Fibroblast of skin of scalp (primary cell): ENCODE measurements at regions not wholly inside any gene's neighbourhood (a gene's known extent, or its start where the extent isn't known, plus 50 kb on each side); places are given as distances from the start of the nearest gene placed in this dataset.

Source experiments
- DNase-seq: peaks from one replicate; pipeline ENCODE4 v3.0.0-alpha.2; 2013

DNA sequence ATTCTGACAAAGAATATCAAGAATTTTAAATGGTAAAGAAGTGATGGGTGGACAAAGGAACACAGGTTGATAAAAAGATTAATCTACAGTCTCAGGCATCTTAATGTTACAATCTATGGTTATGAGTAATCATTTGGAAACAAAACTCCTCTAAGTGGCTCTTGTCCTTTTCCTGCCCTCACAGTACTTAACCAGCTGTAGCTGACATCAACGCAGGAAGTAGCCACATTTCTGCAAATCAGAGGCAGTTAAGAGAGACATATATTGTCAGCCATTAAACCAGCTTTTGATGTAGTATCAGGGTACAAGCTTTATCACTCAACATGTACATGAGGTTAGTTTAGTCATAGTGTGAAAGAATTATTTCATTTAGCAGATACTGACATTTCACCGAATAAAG lies 244.6 kb downstream of the NR4A2 start:
- no peak for DNase-seq

DNA sequence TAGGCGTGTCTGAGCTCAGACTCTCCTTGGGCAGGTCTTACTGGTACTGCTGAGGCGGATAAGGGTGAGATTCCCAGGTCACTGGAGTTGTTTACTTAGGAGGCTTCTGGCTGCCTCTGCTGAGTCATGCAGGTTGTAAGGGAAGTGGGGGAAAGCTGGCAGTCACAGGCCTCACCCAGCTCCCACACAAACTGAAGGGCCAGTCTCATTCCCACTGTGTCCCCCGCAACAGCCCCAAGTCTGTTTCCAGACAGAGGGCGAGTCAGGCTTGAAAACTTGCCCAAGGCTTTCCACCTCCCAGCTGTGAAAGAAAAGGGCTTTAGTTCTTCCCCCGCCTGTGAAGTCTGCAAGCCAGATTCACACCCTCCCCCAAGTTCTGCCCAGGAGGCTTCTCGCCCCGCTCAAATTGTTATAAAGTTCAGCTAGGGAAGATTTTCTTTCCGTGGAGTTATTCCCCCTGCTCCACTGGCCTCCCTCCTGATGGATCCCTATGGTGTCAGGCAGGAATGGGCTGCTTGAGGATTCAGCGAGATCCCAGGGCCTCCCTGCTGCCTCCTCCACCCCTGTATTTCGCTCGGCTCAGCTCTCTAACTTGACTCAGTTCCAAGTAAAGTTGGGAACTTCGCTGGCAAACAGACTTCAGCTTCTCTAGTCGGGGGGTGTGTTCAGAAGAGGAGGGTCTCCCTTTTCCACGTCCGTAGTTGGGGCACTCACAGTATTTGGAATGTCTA lies 248.6 kb downstream of the NR4A2 start:
- no peak for DNase-seq

DNA sequence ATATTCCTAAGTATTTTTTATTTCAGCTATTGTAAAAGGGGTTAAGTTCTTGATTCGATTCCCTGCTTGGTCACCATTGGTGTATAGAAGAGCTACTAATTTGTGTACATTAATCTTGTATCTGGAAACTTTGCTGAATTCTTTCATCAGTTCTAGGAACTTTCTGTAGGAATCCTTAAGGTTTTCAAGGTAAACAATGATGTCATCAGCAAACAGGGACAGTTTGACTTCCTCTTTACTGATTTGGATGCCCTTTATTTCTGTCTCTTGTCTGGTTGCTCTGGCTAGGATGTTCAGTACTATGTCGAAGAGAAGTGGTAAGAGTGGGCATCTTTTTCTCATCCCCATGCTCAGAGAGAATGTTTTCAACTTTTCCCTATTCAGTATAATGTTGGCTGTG lies 252.7 kb downstream of the NR4A2 start:
- DNase-seq: no peak

DNA sequence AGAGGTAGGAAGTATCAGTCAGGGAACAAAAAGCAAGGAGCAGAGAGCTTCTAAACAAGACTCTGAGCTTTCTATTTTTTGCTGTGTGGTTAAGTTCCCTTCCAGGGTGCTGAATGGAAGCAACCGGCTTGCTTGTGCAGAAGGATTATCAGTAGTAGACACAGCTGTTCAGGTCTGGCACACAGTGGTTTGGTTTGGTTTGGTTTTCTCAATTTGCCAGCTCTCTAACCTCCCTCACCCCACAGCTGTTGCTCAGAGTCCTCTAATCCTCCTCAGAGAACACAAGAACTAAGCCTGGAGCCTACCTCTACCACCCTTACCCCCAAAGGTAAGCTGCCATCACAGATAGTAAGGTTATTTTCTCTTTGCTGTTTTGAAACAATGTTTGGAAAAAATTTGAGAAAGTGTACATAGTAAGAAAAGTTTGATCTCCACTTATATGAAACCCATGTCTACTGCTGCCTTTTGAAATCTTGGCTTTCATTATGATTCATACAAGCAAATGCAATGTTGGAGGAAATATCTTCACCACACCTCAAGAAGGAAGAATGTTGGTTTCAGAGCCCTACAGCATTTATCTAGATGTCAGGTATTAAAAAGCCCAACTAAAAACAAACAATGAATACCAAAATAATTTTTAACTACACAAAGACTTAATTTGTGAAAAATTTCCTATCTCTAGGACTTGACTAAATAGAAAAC lies 255.3 kb downstream of the NR4A2 start:
- no peak for DNase-seq

DNA sequence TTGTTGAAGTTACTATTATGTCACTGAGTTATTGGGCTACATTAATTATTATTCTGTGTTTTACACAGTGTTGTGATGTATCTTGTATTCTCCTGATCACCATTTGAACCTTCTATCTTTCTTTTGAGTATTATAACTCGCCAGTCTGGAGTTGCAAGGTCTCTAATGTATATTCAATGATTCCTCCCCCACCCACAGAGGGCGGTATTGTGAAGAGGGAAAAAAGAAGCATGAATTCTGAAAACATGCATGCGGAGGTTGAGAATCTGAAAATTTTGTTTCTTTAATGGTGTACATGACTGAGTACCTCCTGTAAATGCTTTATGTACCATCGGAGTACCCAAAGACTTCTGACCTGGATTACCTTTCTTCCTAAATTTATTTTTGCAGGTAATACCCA lies 266.6 kb downstream of the NR4A2 start:
- no peak for DNase-seq

DNA sequence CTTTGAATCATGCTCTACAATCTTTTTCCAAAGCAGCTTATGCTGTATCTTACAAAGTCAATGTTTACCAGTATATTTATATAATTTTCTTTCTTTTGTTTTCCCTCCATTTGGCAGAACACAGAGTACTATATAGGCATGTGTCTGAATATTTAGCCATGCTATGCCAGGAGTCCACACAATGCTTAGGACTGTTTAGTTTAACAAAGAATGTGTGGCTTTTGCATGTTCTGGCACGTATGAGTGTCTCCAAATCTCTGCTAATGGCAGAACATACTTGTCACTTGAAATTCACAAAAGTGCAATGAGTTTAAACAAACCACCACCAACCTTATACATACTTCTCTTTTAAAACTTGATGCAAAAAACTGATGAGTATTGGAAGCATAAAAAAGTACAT lies 268.0 kb downstream of the NR4A2 start:
- no peak for DNase-seq

DNA sequence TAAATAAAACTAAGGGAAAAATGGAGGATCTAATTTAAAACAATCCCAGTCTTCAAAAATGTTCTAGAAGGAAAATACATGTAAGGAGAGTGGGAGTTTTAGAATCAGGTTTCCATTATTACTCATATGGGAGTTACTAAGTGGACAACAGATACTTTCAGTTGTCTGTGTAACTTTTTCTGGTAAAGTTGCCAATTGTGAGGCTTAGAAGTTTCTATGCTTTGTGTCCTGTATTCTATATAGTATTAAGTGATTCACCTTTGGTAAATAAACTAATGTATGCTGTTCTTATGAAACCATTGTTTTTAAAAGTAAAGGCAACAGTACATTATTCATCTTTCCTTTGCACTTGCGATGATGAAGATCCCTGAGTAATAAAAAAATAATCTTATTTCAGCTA lies 274.9 kb downstream of the NR4A2 start:
- DNase-seq: no peak

DNA sequence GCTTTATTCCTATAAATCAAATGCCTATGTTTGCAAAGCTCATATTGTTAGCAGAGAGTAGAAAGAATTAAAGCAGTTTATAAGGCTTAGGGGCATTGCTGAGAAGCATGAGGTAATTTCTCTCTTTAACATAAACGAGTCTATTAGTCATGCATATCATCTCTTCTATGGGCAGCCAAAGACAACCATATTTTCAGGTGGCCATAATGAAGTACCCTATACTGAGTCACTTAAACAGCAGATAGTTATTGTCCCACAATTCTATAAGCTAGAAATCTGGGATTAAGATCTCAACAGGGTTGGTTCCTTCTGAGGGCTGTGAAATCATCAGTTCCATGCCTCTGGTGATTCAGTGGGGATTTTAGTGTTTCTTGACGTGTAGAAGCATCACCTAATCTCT lies 277.5 kb downstream of the NR4A2 start:
- DNase-seq: no peak

DNA sequence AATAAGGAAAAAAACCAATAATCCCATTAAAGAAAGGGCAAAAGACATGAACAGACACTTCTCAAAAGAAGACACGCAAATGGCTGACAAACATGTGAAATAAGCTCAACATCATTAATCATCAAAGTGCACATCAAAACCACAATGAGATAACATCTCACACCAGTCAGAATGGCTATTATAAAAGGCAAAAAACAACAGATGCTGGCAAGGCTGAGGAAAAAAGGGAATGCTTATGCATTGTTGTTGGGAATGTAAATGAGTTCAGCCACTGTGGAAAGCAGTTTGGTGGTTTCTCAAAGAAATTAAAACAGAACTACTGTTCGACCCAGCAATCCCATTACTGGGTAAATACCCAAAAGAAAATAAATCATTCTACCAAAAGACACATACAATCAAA lies 285.6 kb downstream of the NR4A2 start:
- DNase-seq: no peak

DNA sequence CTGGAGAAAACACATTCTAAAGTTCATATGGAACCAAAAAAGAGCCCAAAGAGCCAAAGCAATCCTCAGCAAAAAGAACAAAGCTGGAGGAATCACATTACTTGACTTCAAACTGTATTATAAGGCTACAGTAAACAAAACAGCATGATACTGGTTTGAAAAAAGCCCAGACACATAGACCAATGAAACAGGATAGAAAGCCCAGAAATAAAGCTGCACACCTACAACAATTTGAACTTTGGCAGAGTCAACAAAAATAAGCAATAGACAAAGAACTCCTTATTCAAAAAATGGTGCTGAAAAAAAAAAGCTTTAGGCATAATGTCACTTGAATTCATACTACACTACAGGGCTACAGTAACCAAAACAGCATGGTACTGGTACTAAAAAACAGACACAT lies 289.6 kb downstream of the NR4A2 start:
- no peak for DNase-seq

DNA sequence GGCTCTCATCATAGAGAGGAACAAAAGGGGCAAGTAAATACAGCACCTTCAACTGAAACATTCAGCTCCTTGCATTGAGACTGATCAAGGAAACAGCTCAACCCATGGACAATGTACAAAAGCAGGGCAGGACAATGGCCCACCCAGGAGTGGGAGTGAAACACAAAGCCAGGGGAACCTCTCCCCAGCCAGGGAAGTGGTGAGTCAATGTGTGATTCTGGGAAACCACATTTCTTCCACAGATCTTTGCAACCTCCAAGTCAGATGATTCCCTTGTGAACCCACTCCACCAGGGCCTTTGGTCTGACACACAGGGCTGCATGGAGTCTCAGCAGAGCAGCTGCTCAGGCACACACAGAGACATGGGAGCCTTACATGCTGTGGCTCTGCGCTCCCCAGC lies 294.5 kb downstream of the NR4A2 start:
- DNase-seq: no peak

DNA sequence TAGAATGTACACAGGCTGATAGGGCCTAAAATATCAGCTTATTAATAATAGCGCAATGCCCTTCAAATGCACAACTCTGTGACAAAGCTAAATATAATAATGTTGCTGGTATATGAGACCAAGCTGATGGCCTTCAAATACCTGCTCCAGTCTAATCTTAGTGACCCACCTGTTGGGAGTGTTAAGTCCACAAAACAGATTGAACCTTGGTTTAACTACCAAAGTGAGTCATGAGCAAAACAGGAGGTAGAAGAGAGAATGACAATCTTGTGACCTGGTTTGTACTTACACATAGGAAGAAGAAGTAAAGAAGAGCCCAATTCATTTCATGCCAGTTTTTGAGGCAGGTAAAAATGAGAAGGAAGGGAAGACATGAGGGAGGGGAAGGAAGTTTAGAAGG lies 295.0 kb downstream of the NR4A2 start:
- DNase-seq: no peak

DNA sequence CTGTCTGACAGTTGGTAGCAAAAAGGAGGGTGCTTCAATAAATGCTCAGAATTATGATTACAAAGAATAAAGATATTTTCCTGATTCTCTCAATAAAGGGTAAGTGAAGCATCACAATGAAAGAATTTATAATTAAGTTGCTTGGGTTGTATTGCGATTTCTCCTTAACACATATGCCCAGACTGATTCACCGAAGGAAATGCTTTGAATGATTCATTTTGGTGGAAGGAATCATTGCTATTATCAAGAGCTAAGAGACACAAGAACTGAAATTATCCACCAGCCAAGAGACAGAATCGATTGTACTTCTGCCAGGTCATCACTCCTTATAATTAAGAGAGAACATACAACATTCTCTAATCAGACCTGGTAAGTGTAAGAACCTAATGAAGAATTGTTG lies 301.4 kb downstream of the NR4A2 start:
- DNase-seq: no peak

DNA sequence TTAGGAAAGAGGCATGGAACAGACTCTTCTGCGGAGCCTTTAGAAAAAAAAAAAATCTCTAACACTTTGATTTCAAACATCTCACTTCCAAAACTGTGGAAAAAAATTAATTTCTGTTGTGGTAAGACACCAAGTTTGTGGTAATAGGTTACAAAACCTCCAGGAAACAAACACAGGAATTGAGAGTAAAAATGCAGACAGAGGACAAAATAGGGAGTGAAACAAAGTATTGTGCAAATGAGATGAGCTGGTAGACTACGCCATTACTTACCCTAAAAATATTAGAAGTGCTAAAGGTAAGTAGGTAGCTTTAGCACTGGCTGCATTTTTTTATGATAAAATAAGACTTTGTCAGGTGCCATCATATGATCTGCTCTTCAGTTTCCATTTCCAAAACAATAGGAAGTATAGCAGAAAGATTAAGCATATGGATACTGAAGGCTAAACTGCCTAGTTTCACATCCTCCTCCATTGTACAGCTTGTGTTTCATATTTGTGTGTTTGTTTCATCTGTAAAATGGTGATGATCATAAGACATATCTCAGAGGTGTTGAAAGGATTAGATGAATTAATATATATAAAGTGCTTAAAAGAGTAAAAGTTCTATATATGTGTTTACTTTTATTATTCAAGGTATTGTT lies 309.2 kb downstream of the NR4A2 start:
- no peak for DNase-seq

DNA sequence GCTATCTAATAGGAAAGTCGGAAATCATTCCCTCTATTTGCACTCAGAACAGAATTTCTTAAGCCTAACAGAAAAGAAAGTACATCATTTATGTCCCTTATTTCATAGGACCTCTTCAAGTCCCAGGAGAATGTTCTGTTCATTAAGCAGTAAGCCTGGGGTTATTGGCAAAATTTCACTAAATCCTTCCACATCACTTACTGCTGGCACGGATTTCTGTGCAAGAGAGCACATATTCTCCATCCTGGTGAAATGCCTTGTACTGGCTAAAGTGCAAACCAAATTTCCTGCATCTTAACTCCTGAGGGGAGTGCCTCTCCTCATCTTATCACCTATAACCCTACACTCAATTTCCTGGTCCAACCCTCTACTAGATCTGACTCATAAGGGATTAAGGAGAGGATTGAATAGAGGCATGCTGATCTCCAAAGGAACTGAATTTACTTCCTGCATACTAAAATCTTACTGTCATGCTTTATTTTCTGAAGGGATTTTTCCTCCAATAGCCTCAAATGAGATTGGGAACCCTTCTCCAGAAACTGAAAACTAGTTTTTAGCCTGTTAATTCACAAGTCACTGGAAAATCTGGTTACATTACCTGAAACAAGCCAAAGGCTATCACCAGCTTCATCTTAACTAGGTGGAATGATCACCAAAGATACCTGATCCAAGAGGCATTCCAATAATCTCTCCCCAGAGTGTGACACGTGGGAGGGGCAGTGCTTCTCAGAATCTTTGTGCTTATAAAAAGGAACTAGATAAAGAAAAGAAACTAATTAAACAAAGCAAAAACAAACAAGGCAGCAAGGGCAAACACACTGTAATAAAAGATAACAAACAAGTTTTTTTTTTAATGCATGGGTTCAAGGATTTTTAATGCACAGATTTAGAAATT lies 311.1 kb downstream of the NR4A2 start:
- DNase-seq: no peak

DNA sequence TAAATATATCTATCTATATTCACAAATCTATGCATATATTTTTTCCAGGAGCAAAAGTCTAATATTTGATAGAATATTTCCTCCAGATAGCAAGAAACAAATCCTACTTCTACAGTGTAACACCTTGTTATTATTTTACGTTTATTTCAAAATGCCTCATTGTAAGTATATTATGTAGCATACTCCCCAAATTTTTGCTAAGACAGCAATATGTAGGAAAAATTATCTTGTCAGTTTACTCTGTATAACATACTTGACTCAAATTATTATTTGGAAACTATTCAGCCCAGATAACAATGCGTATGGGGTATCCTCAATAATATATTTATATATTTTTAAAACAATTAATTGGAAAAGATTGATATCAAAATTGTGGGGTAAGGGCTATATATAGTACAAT lies 313.2 kb downstream of the NR4A2 start:
- DNase-seq: no peak

DNA sequence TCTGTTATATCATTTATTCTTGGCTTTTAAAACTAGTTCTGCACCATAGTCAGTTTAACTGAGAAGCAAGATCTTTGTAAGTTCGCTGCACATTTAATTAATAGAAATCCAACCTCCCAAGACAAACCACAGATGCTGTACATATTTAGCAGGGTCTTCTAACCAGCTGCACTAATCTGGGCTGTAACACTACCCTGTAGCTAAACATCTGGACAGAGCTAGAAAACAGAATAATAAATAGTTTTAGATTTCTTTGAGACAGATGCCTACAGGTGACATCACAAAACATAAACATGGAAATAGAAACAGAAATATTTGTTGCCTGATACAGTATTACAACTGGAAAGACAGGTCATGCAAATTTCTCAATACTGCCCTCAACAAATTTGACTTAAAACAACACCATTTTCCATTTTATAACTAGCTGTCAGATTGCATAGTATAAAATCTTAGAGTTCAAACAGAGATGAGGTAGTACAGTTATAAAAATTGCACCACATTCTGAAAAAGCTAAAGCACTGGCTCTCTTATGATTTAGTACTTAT lies 315.1 kb downstream of the NR4A2 start:
- no peak for DNase-seq

DNA sequence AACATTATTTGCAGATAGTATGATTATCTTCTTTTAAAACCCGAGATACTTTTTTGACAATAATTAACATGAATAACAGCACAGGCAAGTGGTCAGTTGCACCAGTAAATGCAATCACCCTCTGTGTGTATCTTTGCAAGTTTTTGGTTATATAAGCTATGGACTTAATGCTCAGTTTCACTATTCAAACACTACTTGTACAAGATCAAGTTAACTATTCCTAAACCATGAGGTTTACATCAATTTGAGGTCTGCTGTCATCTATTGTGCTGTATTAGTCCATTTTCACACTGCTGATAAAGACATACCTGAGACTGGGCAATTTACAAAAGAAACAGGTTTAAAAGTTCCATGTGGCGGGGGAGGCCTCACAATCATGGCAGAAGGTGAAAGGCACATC lies 323.2 kb downstream of the NR4A2 start:
- DNase-seq: no peak

DNA sequence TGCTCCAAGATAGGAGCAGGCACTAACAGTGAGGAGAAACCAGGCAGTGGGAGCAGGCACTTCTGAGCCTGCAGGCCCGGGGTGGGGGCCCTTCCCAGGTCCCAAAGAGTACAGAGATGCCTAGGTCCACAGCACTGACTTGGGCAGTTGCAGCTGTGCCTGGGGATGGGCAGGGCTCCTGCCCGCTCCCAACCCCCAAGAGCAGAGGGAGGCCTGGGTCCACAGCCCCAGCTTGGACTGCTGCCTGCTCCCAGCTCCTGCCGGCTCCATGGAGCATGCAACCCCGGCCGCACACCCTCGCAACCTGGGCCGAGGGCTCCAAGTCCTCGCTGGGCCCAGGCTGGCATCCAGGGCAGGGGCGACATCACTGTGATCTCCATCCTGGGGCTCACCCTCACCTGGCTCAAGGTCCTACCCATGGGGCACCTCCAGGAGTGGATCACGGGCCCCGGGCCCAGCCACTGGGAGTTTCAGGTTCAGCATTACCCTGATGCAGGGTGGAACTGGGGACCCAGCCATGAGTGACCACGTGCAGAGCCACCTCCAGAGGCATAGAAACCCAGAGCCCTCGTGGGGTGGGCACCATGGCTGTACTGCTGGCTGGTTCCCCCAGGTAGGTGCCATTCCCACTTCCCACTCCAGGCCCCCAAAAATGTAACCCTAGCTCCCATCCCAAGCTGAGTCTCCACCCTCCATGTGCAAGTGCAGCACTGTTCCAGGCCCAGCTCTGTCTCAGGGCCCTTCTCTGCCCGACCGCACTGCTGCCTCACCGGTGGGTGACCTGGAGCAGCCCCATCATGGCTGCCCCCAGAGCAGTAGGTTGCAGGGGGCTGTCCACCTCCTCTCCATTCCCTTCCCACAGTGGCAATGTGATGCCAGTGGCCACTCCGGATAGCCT lies 325.6 kb downstream of the NR4A2 start:
- no peak for DNase-seq

DNA sequence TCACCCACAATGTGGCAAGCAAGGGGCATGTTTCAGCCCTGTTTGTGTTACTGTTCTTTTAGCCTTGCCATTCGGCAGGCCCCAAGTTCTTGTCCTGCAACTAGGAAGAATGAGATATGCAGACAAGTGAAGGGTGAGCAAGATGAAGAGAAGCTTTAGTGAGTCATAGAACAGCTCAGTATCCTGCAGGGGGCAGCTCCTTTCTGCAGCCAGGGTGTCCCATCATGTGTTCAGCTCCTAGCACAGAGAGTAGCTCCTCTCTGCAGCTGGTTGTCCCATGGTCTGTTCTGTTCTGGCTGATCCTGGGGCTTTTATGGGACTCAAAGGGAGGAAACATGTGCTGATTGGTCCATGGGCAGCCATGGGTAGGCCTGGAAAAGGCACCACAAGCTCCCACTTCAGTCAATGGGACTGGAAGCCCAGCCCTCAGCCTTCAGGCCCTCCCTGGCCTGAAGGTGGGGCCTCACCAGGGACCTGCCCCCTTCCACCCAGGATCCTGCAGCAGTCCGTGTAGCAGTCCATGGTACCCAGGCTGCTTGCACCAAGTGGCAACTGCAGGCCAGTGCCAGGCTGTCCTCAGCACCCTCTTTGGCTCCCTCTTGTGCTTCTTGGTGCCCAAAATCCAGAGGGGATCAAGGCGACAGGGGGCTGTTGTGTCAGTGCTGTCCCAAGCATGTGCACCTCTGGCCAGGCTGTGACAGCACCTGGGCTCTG lies 326.4 kb downstream of the NR4A2 start:
- no peak for DNase-seq

DNA sequence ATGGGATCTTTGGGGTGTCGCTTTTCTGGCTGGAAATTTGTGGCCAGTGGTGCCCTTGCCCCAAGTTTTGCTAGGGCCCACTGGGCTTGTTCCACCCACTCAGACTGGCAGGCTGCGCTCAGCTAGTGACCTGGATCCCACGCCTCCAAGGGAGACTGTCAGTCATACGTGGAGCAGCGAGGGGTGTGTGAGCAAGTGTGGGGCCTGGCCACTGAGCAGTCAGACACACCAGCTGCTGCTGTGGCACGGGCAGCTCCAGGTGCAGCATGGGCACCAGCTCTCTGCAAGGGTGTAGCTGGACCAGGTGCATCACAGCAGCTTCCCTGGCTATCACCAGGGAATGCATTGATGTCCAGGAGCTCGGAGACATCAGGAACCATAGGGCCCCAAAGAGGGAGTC lies 327.0 kb downstream of the NR4A2 start:
- no peak for DNase-seq
